Inflammatory macrophage treated with lipopolysaccharide for 1 hour (primary cell): ENCODE measurements at regions not wholly inside any gene's neighbourhood (a gene's known extent, or its start where the extent isn't known, plus 50 kb on each side); places are given as distances from the start of the nearest gene placed in this dataset.

Experiments
- DNase-seq, 2 donors: peaks; one replicate each; pipeline ENCODE4 v3.0.0-alpha.2; 2020 to 2022

DNA sequence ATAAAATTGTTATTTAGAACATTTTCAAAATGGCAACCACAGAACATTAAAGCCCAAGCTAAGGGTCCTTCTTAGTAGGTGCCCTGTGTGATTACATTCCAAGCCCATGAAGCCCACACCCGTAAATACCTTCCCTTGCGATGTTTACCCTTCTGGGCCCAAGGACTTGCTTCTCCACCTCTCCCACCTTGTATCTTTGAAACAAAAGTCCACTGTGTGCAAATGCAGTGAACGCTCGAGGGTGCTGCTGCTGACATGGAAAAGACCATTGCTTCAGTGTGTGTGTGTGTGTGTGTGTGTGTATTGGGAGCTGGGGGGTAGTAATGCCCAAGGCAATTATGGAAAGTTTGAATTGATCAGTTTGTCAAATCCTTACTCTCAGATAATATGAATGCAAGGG, 298.1 kb downstream of the TGFB2 start:
- DNase-seq, result no peak

DNA sequence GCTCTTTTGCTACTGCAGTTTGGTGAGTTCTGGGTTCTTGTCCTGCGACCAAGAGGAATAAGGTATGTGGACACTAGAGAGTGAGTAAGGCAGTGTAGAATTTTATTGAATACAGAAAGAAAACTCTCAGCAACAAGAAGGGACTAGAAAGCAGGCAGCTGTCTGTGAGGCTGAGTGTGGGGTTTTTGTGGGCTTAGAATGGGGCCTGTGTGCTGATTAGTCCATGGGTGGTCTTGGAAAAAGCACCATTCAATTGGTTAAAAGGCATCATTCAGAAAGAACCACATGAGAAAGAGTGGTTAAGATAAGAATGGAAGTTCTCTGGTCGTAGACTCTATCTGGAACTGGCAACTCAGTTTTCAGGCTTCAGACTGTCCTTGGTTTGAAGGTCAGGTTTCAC, 298.8 kb downstream of the TGFB2 start:
- no peak for DNase-seq

DNA sequence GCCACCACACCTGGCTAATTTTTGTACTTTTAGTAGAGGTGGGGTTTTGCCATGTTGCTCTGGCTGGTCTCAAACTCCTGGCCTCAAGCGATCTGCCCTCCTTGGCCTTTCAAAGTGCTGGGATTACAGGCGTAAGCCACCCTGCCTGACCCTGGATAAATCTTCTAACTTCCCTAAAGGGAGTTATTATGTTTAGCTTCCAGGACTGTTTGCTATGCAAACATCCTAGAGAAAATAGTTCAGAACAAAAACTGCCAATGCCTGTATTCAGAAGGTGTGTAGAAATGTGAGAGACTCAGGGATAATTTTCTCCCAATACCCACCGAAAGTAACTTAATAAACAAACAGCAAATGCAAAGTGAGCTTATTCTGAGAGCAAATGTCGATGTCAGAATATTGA, 301.2 kb downstream of the TGFB2 start:
- no peak for DNase-seq

DNA sequence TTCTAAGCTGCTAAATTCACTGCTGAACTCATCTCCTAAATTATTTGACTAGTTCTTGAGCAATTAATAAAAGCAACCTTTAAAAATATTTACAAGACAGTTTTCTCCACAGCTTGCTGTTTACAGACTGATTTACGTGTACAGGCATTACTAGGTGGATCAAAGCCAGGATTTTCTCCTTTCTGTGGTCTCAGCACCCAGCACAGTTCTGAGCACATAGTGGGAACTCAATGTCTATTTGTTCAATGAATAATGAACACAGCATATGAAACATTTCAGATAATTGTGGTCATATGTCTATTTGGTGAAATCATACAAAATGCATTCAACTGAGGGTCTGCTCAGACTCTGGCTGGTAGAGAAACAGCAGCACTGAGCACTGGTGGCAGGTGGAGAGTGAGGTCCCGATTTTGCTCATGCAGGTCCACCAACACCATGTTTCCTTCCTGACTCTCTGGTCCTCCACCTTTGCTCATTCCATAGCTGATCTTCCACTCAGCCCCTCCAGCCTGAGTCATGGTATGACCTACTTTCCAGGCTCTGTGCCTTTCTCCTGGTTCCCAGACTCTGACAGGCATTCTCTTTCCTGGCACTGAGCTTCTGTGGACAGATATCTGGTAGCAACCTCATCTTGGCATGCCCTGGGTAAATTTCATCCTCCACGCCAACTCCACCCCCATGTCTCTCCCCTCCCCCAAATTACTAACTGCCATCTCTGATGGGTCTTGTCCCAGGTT, 311.3 kb downstream of the TGFB2 start:
- DNase-seq, result no peak

DNA sequence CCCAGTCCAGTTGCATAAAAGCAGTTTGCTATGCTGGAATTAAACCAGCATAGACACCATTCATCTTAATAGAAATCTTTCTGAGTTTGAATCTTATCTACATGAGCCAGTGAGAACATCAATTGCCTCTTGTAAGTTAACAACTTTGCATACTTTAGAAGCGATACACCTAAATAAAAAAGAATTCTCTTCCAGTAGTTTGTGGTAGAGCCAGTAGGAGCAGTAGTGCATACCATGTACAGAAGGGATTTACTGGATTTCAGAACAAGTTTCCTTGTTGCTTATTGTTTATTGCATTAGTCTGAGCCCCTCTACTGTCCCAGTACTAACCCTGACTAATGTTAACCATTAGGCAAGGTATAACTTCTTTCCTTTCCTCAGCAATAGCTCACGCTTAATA, 313.1 kb downstream of the TGFB2 start:
- no peak for DNase-seq

DNA sequence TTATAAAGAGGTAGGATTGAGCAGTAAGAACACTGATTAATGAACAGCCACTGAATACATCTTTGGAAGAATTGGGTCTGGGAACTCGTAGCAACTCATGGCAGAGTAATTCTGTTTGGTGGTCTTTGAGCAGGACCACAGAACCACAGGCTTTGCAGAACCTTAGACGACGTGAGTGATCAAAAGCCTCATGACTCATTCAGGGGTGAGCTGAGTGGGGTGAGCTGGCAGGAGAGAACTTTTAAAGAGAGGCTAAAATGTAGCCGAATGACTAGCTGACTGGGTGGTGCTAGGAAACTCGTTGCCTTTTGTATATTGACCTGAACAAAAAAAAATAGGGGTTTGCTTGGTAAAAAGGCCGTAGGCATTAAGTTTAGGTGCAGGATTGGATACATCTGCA, 313.8 kb downstream of the TGFB2 start:
- no peak for DNase-seq

DNA sequence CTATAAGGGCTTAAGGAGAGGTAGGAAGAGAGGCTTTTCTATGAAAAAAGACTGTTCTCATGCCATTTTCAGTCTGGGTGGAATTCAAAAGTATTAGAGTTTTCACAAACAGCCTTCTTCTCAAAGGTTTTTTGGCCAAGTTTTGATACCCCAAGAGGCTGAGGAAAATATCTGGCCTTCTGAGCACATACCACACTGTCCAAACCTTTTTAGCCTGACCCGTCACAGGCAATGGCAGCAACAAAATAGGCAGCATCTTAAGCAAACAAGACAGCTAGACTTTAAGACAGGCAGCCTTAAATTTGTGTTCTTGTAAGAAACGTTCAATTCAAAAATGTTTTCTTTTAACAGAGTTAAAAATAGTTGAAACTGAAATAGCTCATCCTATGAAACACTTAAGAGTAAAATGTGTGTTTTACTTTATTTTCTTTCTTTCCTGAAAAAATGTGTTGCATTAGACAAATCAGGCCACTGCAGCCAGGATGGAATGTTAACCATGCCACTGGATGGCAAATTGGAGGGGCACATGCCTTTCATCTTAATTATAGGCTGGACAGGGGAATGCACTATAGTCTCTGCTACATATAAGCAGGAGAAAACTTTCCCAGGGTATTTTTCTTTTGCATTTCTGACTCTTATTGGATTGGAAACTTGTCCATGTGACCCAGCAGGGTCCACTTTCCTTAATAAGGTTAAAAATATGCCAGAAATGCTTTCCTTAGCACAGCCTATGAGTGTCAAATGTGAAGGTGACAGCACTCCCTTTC, 315.0 kb downstream of the TGFB2 start:
- no peak for DNase-seq

DNA sequence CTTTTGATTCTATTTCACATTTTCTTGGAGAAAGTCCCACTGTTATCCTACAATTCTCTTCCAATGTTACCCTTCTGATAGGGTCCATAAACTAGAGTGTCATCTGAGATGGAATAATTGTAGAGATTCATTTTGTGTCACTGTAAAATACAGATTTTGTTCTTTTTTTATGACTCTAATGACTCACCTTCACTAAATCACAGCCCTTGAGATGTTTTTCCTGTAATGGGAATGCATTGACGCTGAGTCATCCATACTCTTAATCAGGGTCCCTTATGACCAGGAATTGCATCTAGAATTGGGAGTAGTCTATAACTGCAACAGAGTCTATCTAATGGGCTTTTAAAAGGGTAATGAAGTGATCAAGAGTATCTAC, 315.5 kb downstream of the TGFB2 start:
- DNase-seq, result no peak

DNA sequence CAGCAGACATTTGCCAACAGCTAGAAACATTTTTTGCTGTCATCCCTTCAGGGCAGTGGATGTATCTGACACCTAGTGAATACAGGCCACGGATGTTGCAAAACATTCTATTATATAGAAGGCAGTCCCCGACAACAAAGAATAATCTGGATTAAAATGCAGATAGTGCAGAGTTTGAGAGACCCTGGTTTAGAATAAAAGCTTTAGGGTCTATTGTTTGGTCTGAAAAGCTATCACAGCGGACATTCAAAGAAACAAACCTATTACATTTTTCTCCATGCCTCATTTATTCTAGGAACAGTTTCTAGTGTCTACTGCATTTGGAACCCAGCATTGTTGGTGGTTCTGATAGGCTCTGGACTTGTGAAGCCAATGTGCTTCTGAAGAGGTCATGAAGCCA, 316.3 kb downstream of the TGFB2 start:
- DNase-seq, result no peak

DNA sequence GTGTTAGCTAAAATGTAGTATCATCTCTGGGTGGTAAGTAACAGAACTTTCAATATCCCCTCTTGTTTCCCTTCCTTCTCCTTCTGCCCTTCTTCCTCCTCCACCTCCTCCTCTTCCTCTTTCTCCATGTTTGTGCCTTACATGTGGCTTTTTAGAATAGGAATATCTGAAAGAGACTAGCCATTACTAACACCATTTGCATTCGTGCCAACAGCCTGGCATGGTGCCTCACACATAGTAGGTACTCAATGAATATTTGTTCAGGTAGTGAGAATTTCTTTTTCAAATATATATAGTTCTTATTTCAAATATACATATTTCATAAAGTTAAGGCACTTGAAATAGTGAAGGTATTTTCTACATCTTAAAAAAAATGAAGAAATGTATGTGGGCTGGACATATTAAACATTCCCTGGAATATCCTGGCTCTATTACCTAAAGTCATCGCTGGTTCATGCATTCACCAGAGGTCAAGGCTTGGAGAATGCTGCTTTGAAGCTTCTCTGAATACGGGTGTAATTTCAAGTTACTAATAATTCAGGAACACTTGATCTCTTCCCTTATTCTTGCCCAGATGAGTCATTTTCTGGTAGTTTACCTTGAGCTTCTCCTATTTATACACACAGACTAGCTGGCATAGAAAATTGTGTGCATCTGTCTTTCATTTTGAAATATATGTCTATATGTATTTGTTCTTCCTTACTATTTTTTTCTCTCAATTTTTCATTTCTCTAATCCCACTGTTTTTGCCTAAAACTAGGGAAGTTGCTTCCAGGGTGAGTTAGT, 319.4 kb downstream of the TGFB2 start:
- DNase-seq, result no peak

DNA sequence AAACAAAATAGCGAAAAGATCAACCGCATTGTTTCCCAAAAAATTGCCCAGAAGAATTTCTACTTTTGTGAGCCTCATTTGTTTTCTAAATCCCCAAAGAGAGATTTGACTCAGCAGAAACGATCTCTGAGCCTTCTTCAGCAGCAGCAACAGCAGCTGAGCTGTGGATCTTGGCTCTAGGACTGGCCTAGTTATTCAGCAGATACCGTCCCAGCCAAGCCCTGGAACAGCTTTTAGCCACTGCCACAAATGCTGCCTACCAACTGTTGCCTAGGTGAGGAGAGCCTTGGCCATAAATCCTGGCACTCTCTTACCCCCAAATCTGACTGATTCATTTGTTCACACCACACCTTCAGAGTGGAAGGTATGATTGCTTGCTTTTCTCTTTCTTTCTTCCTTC, 320.1 kb downstream of the TGFB2 start:
- DNase-seq, result no peak

DNA sequence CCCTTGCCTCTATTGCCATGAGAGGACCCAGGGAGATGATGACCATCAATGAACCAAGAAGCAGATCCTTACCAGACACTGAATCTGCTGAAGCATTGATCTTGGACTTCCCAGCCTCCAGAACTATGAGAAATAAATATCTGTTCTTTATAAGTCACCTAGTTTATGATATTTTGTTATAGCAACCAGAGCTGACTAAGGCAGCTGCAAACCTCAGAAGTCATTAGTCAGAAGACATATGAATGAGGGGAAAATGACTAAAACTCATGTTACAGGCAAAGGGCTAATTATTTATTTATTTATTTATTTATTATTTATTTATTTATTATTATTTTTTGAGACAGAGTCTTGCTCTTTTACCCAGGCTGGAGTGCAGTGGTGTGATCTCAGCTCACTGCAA, 321.1 kb downstream of the TGFB2 start:
- no peak for DNase-seq

DNA sequence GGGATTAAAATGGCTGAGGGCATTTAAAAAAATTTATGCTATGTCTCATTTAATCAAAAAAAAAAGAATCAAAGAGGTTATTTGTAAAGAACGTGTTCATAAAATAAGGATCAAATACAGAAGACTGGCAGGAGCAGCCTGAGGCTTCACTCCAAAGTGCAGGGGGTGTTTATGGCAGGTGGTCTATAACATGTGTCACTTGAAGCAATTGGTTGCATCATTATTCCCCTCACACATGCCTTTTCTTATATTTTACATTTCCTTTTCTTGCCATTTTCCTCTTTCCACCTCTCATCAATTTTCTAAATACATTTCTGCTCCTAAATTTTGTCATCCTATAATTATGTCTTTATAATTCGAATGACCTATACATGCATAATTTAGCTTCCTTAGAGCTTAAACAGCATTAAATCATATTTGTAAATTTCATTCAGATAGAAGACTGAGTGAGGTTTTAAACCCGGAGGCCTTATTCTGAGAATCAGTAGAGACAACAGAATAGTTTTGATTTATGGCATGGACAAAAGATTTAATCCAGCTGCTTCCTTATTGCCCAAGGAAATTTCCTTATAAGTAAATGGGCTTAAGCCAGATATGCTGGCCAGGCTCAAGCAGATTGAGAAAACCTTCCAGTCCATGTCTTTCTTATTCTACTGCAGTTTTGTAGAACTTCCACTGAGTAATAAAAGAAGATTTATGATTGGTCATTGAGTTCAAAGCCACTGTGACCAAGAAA, 322.8 kb downstream of the TGFB2 start:
- DNase-seq, result no peak

DNA sequence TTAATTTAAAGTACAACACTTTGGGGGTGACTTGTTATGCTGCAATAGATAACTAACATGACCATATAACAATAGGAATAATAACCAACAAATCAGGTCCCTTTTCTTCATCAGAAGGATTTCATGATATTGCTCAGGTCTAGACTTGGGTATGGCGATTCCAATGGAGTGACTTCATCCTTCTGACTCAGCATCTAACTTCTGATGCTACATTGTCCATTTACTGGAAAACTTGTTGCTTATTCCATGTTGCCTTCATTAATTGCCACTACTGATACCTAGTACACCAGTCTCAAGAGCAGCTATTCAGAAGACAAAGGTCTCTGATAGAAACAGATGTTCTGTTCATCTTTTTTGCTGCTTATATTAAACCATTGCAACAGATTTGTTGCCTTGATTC, 324.3 kb downstream of the TGFB2 start:
- DNase-seq, result no peak

DNA sequence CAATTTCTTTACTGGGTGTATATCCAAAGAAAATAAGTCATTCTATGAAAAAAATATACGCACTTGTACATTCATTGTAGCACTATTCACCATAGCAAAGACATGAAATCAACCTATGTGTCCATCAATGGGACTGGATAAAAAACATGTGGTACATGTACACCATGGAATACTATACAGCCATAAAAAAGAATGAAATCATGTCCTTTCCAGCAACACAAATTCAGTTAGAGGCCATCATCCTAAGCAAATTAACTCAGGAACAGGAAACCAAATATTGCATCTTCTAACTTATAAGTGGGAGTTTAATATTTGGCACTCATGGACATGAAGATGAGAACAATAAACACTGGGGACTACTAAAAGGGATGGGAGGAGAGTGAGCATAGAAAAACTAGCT, 325.7 kb downstream of the TGFB2 start:
- DNase-seq, result no peak

DNA sequence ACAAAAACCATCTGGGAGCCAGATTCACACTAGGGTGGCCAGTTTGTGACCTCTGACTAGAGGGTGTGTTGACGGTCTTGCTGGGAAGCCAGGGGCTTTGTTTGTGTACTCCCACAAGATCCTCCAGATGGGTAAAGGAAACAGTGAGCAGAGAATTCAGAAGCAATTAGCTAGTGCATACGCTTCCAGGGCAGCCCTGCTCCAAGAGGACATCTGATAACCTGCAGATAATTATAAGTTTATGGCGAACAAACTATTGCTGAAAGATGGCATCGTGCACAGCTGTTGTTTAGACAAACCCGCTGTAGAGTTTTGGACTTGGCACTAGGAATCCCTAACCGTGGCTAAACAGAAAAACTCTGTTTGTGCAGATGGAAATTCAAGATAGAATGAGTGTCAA, 326.4 kb downstream of the TGFB2 start:
- no peak for DNase-seq

DNA sequence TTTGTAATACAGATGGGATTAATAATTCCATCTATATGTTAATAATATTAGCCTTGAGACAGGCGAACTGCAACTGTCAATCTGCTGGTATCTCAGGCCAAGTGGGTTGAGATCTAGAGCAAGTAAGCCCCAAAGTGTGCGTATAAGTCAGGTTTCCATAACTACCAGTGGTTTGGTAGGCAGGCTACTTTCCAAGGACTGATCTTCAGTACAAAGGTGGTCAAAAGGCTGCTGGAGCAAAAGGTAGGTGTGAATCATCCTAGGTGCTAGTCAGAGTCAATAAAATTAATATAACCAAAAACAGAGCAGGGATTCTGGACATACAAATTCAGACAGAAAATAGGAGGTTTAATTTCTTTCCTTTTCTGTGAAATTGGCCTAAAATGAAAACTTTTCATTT, 328.0 kb downstream of the TGFB2 start:
- DNase-seq, result no peak

DNA sequence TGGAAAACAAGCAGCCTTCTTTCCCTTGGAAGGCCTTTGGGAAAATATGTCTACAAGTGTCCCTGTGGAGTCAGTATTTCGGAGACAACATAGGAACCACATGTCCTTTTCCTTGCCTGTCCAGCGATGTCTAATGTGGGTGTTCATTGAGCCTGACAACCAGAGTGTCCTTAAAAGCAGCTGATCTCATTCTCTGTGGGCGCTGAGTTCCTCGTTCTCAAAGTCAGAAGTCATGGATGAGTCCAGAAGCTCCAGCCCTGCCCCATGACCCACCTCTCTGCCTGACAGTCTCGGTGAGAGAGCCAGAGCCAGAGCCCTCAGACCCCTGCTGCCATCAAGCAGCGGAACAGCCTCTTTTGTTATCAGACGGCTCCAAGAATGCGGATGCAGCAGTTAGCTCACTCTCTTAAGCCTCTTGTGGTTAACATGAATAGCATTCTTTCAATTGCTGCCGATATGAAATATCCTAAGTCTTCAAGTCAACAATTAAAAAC, 329.2 kb downstream of the TGFB2 start:
- peak; percentile 37 to 54 for DNase-seq

DNA sequence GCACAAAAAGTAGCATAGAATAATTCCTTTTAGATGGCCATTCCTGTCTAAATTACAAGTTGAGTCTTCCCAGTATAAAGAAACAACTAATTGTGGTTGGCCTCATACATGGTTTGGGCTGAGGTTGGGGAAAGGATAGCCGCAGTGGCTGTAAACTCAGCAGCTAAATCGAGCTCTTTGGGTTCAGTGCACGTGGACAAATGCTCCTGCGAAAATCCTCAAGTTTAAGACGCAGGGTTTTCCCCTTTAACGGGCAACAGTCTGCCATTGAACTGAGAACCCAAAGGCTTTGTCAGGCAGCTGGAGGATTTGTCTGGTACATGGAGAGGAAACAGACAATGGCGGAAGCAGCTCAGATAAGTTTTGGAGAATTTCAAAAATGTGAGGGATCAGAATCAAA, 331.9 kb downstream of the TGFB2 start:
- no peak for DNase-seq

DNA sequence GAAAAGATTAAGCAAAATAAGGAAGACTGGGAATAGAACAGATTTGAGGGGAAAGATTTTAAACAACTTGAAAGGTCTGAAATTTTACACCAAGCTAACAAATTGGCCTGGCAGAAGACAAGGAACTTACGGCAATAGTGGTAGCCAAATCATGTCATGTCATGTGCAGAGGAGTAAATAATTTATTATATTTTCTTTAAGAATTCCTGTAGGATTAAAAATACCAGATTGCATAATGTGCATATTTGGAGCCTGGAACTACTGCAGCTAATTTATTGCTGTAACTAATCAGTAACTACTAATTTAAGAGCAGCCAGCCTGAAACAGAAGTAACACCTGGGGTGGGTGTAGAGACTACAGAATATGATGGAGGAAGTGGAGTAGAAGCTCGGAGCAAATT, 334.3 kb downstream of the TGFB2 start:
- DNase-seq, result no peak

DNA sequence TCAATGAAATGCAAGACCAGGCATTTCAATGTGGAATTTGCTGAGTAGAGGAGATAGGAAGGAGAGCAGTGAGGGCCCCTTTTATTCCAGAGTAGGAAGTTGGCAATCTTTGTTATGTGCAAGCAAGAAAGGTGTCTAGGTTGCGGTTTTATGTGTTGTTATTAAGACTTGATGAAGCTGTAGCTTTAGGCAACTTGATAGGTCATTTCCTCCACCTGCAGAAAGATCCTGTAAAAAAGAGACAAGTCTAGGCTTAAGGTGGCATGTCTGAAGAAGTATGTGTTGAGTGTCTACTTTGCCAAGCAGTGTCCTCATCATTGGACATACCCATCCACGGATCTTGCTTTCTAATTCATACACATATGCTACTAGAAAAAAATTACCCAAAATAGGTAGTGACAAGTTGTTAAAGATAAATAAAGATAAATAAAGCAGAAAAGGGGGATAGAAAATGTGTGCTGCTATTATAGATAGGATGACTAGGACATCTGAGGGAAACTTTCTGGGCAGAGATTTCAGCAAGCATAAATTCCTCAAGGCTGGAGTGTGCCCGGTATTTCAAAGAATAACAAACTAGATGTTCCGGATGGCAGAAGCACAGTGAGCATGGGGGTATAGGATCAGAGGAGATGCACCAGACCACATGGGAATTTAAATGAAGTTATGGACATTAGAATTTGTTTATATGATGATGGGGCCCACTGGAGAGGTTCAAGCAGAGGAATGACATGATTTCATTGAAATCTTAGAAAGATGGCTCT, 335.0 kb downstream of the TGFB2 start:
- DNase-seq, result no peak

DNA sequence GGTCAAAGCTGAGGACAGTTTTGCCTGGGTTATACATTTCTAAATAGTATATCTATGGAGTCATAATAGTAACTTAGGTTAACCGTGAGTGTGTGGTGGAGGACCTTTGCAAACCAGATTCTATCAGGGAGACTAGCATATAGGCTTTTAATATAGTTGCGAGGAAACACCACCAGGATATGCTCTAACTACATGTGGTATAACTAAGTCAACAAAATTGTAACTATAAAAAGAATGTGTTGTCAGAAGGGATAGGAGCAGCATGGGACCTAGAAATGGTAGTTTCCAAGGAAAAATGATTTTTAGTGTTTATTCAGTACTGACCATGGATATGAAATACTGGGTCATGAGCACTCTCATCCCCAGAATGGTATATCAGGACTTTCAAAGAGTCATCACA, 338.1 kb downstream of the TGFB2 start:
- DNase-seq, result no peak
